WTC11 (cell line): ENCODE measurements at regions not wholly inside any gene's neighbourhood (a gene's known extent, or its start where the extent isn't known, plus 50 kb on each side); places are given as distances from the start of the nearest gene placed in this dataset.

Experiments
- ATF3 ChIP-seq: sonication (generic); formaldehyde crosslinking; conservative IDR thresholded peaks from 2 replicates; pipeline ENCODE4 v1.8.1; 2022; ENCODE audit warnings: mild to moderate bottlenecking, missing genetic modification reagents
- ATF6 ChIP-seq: sonication (generic); formaldehyde crosslinking; IDR thresholded peaks from 2 replicates; pipeline ENCODE4 v1.8.1; 2023; ENCODE audit warnings: mild to moderate bottlenecking, missing genetic modification reagents
- CTCF ChIP-seq: fragments of 200-600 bp; IDR thresholded peaks from 2 replicates; pipeline ENCODE4 v1.8.0; 2022; ENCODE audit warnings: antibody characterized with exemption
- ETV6 ChIP-seq: sonication (generic); formaldehyde crosslinking; IDR thresholded peaks from 2 replicates; pipeline ENCODE4 v1.8.1; 2022; ENCODE audit warnings: mild to moderate bottlenecking, missing genetic modification reagents
- JUN ChIP-seq: sonication (generic); formaldehyde crosslinking; IDR thresholded peaks from 2 replicates; pipeline ENCODE4 v1.8.0; 2023; ENCODE audit warnings: mild to moderate bottlenecking, missing genetic modification reagents
- MAX ChIP-seq: sonication (generic); formaldehyde crosslinking; IDR thresholded peaks from 2 replicates; pipeline ENCODE4 v1.8.0; 2022; ENCODE audit warnings: mild to moderate bottlenecking, missing genetic modification reagents
- TP53 ChIP-seq: sonication (generic); formaldehyde crosslinking; IDR thresholded peaks from 2 replicates; pipeline ENCODE4 v1.8.1; 2023; ENCODE audit warnings: mild to moderate bottlenecking, missing genetic modification reagents
- USF2 ChIP-seq: sonication (generic); formaldehyde crosslinking; IDR thresholded peaks from 2 replicates; pipeline ENCODE4 v1.8.1; 2023; ENCODE audit warnings: mild to moderate bottlenecking, missing genetic modification reagents, moderate library complexity

- TF ChIP-seq CTCF (no peak), MAX (CRISPR knock-in tag) (no peak), ETV6 (no peak), ATF6 (CRISPR knock-in tag) (no peak), JUN (no peak), TP53 (CRISPR knock-in tag) (no peak), ATF3 (CRISPR knock-in tag) (no peak), USF2 (CRISPR knock-in tag) (no peak)
Measured at GRCh38 chr11:115643549-115644270, 139.5 kb upstream of the CADM1 start.
